ENCODE measurements at regions not wholly inside any gene's neighbourhood (a gene's known extent, or its start where the extent isn't known, plus 50 kb on each side); places are given as distances from the start of the nearest gene placed in this dataset.
A peak's percentile ranks its signal among the peaks of the same experiment; 100 is the strongest.

GRCh38 chr12:115752913-115753726 is 524.4 kb downstream of the MED13L start:
- POLR2A ChIA-PET: interaction anchor here (0.6 to 0.7 kb wide), 2 partner anchors 17 to 642 kb away, joined by 3 to 4 read pairs; no protein-coding TSS in a partner anchor
- Mint-ChIP-seq H3K36me3 (ENCODE audit: low read depth) (no peaks in the 10 kb centered on the region), H3K27me3 (peaks cover 15% of the 10 kb centered on the region), H3K27ac (no peak overlapping the region), H3K9me3 (no peaks in the 10 kb centered on the region), H3K4me3 (no peak overlapping the region), H3K4me1 (ENCODE audit: low read depth) (no peaks in the 10 kb centered on the region)
- peak; percentile 18 for DNase-seq
- CTCF ChIA-PET: interaction anchor here (0.6 to 1.5 kb wide), 2 partner anchors 11 to 151 kb away, joined by 3 read pairs; no protein-coding TSS in a partner anchor
- ATAC-seq: no peak
- intact Hi-C loops (cut with micrococcal nuclease): loop anchor here (5.0 kb wide), 1 partner anchor 1091 kb away; no protein-coding TSS in a partner anchor
- TF ChIP-seq, protein P1, sequence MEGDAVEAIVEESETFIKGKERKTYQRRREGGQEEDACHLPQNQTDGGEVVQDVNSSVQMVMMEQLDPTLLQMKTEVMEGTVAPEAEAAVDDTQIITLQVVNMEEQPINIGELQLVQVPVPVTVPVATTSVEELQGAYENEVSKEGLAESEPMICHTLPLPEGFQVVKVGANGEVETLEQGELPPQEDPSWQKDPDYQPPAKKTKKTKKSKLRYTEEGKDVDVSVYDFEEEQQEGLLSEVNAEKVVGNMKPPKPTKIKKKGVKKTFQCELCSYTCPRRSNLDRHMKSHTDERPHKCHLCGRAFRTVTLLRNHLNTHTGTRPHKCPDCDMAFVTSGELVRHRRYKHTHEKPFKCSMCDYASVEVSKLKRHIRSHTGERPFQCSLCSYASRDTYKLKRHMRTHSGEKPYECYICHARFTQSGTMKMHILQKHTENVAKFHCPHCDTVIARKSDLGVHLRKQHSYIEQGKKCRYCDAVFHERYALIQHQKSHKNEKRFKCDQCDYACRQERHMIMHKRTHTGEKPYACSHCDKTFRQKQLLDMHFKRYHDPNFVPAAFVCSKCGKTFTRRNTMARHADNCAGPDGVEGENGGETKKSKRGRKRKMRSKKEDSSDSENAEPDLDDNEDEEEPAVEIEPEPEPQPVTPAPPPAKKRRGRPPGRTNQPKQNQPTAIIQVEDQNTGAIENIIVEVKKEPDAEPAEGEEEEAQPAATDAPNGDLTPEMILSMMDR (IDR thresholded peaks at IDR 0.05): peak; percentile 31

DNA sequence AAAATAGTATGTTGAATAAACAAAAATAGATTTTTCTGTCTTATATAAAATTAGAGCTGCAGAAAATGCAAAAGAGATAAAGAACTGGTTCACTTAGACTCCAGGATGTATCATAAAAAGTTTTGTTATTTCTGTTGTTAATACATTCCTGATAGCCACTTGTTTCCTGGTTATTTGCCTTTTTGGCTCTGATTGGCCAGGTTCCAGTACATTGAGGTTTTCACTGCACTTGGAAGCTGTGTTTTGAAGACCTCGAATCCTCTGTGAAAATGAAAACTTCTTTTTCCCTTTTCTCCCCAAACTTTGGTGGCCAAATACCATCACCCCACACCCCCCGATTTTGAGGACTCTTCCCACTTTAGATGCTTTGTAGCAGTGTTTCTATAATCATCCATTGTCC is 525.3 kb downstream of the MED13L start:
- TF ChIP-seq, protein P1 (IDR thresholded peaks at IDR 0.05): no peak
- Mint-ChIP-seq H3K4me1 (ENCODE audit: low read depth) (no peaks in the 10 kb centered on the region), H3K36me3 (ENCODE audit: low read depth) (no peaks in the 10 kb centered on the region), H3K4me3 (no peak overlapping the region), H3K9me3 (no peaks in the 10 kb centered on the region), H3K27me3 (peaks cover 15% of the 10 kb centered on the region), H3K27ac (no peak overlapping the region)
- no peak for DNase-seq
- ATAC-seq: no peak
- intact Hi-C loops (cut with micrococcal nuclease): loop anchor here (5.0 kb wide), 1 partner anchor 1090 kb away; no protein-coding TSS in a partner anchor
- ChIA-PET POLR2A (no interaction called here), CTCF (interaction anchor here (1.5 kb wide), 1 partner anchor 10 kb away, joined by 3 read pairs; no protein-coding TSS in a partner anchor)

GRCh38 chr12:115750340-115750739 is 527.2 kb downstream of the MED13L start:
- no peaks in the 10 kb centered on the region for H3K4me1 Mint-ChIP-seq (ENCODE audit: low read depth)
- H3K9me3 Mint-ChIP-seq: no peaks in the 10 kb centered on the region
- DNase-seq: no peak
- no peak overlapping the region for H3K27ac Mint-ChIP-seq
- POLR2A ChIA-PET: no interaction called here
- TF ChIP-seq, protein P1 (IDR thresholded peaks at IDR 0.05): no peak
- H3K4me3 Mint-ChIP-seq: no peak overlapping the region
- CTCF ChIA-PET: no interaction called here
- intact Hi-C loops (cut with micrococcal nuclease): loop anchor here (5.0 kb wide), 1 partner anchor 1088 kb away; no protein-coding TSS in a partner anchor
- H3K36me3 Mint-ChIP-seq (ENCODE audit: low read depth): no peaks in the 10 kb centered on the region
- no peak for ATAC-seq
- peaks cover 14% of the 10 kb centered on the region for H3K27me3 Mint-ChIP-seq

DNA sequence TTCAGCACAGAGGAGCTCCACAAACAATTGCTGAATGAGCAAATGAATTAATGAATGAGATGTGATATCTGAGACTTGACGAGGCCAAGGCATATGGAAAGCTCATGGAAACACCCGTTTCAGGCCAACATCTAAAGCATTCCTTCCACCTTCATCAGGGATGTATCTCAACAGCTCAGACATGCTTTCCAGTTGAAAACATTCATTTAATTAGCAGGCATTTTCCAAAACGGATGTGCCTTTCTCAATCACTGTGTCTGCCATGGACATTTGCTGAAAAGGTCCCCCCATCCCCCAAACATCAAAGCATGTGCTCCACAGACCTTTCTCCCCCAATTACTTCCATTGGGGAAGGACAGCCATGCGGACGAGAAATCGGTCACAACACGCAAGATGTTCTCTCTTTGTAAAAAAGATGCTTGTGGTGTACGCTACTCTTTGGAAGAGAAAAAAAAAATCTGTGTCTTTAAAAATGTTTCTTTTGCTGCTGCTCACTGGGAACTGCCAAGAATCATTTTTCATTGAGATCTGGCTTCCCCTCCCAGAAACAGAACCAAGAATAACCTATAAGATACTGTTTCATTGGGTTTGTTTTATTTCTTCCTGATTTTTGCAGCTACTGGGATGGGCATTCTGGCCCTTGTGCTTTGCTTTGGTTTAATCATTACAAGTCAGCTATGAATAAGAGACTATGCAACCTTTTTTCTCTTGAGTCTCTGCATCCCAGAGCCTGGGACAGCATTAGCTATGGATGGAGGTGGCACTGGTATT is 528.2 kb downstream of the MED13L start:
- POLR2A ChIA-PET: no interaction called here

More for the DNA sequence above, 528.2 kb downstream of the MED13L start:
- H3K27ac Mint-ChIP-seq: no peak overlapping the region
- TF ChIP-seq, protein P1 (IDR thresholded peaks at IDR 0.05): no peak
- no peak for DNase-seq
- no peak overlapping the region for H3K4me3 Mint-ChIP-seq
- CTCF ChIA-PET: no interaction called here
- no peak for ATAC-seq
- peaks cover 9% of the 10 kb centered on the region for H3K27me3 Mint-ChIP-seq
- no peaks in the 10 kb centered on the region for H3K9me3 Mint-ChIP-seq
- no peaks in the 10 kb centered on the region for H3K4me1 Mint-ChIP-seq (ENCODE audit: low read depth)
- intact Hi-C loops (cut with micrococcal nuclease): no loop called here
- no peaks in the 10 kb centered on the region for H3K36me3 Mint-ChIP-seq (ENCODE audit: low read depth)

Measured in activated CD8-positive, alpha-beta T cell treated with anti-CD3 and anti-CD28 coated beads for 36 hours (primary cell).